GM23338 (cell line): ENCODE measurements at regions not wholly inside any gene's neighbourhood (a gene's known extent, or its start where the extent isn't known, plus 50 kb on each side); places are given as distances from the start of the nearest gene placed in this dataset.
"Not testable (repeated sequence)": the region's sequence is repeated elsewhere in the genome, so short reads cannot be mapped to it uniquely, and the experiment has no call there.

Experiments
- ATAC-seq: fragments of 200-7000 bp; cut with Tn5 transposase; 3 replicates; pipeline ENCODE4 v1.9.1; 2020
- DNase-seq: peaks from one replicate; pipeline ENCODE4 v3.0.0-alpha.2; 2015; ENCODE audit warnings: low spot score
- H2AFZ ChIP-seq: fragments of 200-600 bp; sonication (generic); 2 replicates; pipeline ENCODE4 v1.8.0; 2016; ENCODE audit warnings: antibody characterized with exemption, mild to moderate bottlenecking, moderate library complexity
- H3F3A ChIP-seq: fragments of 200-600 bp; sonication (generic); replicated peaks from 2 replicates; pipeline ENCODE4 v1.8.0; 2017; ENCODE audit warnings: antibody characterized with exemption, mixed run types, low read depth
- H3K27ac ChIP-seq: fragments of 200-600 bp; sonication (generic); 2 replicates; pipeline ENCODE4 v1.6.1; 2016; ENCODE audit warnings: low read depth
- H3K27me3 ChIP-seq: fragments of 200-600 bp; sonication (generic); 2 replicates; pipeline ENCODE4 v1.8.0; 2016; ENCODE audit warnings: mild to moderate bottlenecking, mixed run types, moderate library complexity; ENCODE audit not compliant: insufficient read depth
- H3K36me3 ChIP-seq: fragments of 200-600 bp; sonication (generic); 2 replicates; pipeline ENCODE4 v1.8.0; 2016; ENCODE audit warnings: mild to moderate bottlenecking; ENCODE audit not compliant: insufficient read depth
- H3K4me1 ChIP-seq: fragments of 200-600 bp; sonication (generic); 2 replicates; pipeline ENCODE4 v1.8.0; 2016; ENCODE audit warnings: mild to moderate bottlenecking, moderate library complexity; ENCODE audit not compliant: insufficient read depth
- H3K4me2 ChIP-seq: fragments of 200-600 bp; sonication (generic); 2 replicates; pipeline ENCODE4 v1.7.1; 2017; ENCODE audit warnings: mixed run types
- H3K4me3 ChIP-seq: fragments of 200-600 bp; sonication (generic); 2 replicates; pipeline ENCODE4 v1.6.1; 2016; ENCODE audit warnings: mixed run types
- H3K79me2 ChIP-seq: fragments of 200-600 bp; sonication (generic); replicated peaks from 2 replicates; pipeline ENCODE4 v1.8.0; 2017; ENCODE audit warnings: mild to moderate bottlenecking; ENCODE audit not compliant: insufficient read depth
- H3K9me2 ChIP-seq: fragments of 200-600 bp; sonication (generic); 2 replicates; pipeline ENCODE4 v1.8.0; 2017; ENCODE audit not compliant: insufficient read depth
- H4K20me1 ChIP-seq: fragments of 200-600 bp; sonication (generic); replicated peaks from 2 replicates; pipeline ENCODE4 v1.8.0; 2017; ENCODE audit warnings: mild to moderate bottlenecking; ENCODE audit not compliant: insufficient read depth
- H3K27ac Mint-ChIP-seq: 2 replicates; pipeline ENCODE4 v1.8.0; 2020; ENCODE audit warnings: inconsistent platforms, mild to moderate bottlenecking, moderate library complexity, mixed read lengths
- H3K27me3 Mint-ChIP-seq: 3 replicates; pipeline ENCODE4 v1.8.0; 2022; ENCODE audit warnings: low read depth, mild to moderate bottlenecking, moderate library complexity, mixed read lengths, inconsistent platforms; ENCODE audit not compliant: insufficient read depth, poor library complexity
- H3K36me3 Mint-ChIP-seq: 3 replicates; pipeline ENCODE4 v1.8.0; 2021; ENCODE audit warnings: low read depth, mild to moderate bottlenecking, inconsistent platforms, moderate library complexity, mixed read lengths
- H3K4me1 Mint-ChIP-seq: 3 replicates; pipeline ENCODE4 v1.8.0; 2020; ENCODE audit warnings: mild to moderate bottlenecking, inconsistent platforms, mixed read lengths
- H3K4me3 Mint-ChIP-seq: 3 replicates; pipeline ENCODE4 v1.8.0; 2021; ENCODE audit warnings: moderate library complexity, mild to moderate bottlenecking, inconsistent platforms, mixed read lengths
- H3K9me3 Mint-ChIP-seq: 3 replicates; pipeline ENCODE4 v1.8.0; 2020; ENCODE audit warnings: moderate library complexity, mild to moderate bottlenecking, inconsistent platforms, mixed read lengths
- TF ChIP-seq, protein P1 (sequence below), 2 experiments: fragments of 200-600 bp in 1 of 2; sonication (generic) in 1 of 2; conservative IDR thresholded peaks; 2 replicates each; pipeline versions ENCODE4 v1.5.1 to v1.6.1; 2016 to 2017; ENCODE audit warnings: antibody characterized with exemption in 2 of 2, low read depth in 2 of 2, mild to moderate bottlenecking in 2 of 2, moderate library complexity in 1 of 2

DNA sequence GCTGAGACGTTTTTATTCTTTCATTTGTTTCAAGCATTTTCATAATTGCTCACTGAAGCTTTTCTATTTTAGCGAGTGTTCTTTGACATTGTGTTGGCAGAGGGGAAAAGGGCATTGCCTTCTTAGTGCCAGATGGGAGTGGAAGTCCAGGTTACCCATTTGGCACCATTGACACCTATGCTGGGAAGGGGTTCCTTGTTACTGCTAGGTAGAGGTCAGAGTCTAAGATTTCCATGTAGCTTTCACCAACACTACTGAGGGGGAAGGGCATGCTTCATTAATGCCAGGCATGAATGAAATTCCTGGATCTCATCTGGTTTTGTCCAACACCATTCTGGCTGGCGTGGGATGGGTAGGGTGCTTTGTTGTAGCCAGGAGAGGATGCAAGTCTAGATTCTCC, 191.3 kb upstream of the PLGLB1 start:
- H2AFZ ChIP-seq, H3K27ac ChIP-seq, H3K4me3 ChIP-seq, H3K4me2 ChIP-seq, DNase-seq, H3K27me3 ChIP-seq, H3K27me3 Mint-ChIP-seq, H3K79me2 ChIP-seq, ATAC-seq, H3K36me3 ChIP-seq, H3K9me2 ChIP-seq, H3F3A ChIP-seq, H3K4me1 Mint-ChIP-seq, H3K4me1 ChIP-seq, H3K36me3 Mint-ChIP-seq, H3K4me3 Mint-ChIP-seq, H3K27ac Mint-ChIP-seq, H3K9me3 Mint-ChIP-seq, H4K20me1 ChIP-seq: not testable (repeated sequence)

DNA sequence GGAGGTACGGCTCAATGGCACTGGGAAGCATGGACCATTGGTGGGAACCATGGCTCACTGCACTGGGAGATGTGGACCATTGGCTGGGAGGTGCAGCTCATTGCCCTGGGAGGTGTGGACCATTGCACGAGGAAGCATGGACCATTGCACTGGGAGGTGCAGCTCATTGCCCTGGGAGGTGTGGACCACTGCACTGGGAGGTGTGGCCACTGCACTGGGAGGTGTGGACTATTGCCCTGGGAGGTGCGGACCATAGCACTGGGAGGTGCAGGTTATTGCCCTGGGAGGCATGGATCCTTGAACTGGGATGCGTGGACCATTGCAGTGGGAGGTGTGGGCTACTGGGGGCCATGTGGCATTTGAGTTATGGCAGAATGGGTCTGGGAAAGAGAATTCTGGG, 195.4 kb upstream of the PLGLB1 start:
- not testable (repeated sequence) for H3K9me3 Mint-ChIP-seq, H3K4me3 ChIP-seq, H3K27me3 Mint-ChIP-seq, H3K36me3 ChIP-seq, H3F3A ChIP-seq, H3K27ac Mint-ChIP-seq, H3K4me2 ChIP-seq, H3K27me3 ChIP-seq, H3K79me2 ChIP-seq, H3K4me1 ChIP-seq, H2AFZ ChIP-seq, DNase-seq, ATAC-seq, H3K4me3 Mint-ChIP-seq, H3K9me2 ChIP-seq, H3K36me3 Mint-ChIP-seq, H3K27ac ChIP-seq, H3K4me1 Mint-ChIP-seq, H4K20me1 ChIP-seq

DNA sequence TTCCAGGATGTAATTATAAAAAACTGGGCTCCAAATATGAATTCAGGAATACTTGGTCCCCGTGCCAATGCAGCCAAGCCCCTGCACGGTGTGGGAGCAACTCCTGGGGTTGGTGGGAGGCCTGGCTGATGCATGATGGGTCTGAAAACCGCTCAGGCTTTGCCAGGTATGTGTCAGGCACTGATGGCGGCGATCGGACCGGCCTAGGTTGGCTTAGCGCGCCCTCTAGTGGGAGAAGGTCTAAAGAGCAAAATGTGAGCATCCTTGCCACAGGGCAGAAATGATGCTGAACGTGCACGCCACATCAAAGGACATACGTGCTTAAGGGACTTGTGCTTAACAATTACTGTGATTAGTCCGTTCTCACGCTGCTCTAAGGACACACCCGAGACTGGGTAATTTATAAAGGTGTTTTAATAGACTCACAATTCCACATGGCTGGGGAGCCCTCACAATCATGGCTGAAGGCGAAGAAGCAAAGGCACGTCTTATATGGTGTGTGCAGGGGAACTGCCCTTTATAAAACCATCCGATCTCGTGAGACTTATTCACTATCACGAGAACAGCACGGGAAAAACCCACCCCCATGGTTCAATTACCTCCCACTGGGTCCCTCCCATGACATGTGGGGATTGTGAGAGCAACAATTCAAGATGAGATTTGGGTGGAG, 196.2 kb upstream of the PLGLB1 start:
- not testable (repeated sequence) for H3K36me3 Mint-ChIP-seq, H3K4me1 ChIP-seq, H3K27ac Mint-ChIP-seq, H3K9me3 Mint-ChIP-seq, H3K4me2 ChIP-seq, H3K4me3 ChIP-seq, H3K27me3 ChIP-seq, H3K27me3 Mint-ChIP-seq, H3F3A ChIP-seq, DNase-seq, H3K4me1 Mint-ChIP-seq, H3K36me3 ChIP-seq, H4K20me1 ChIP-seq, H3K4me3 Mint-ChIP-seq, H3K27ac ChIP-seq, H2AFZ ChIP-seq, H3K79me2 ChIP-seq, H3K9me2 ChIP-seq
- TF ChIP-seq, protein P1, sequence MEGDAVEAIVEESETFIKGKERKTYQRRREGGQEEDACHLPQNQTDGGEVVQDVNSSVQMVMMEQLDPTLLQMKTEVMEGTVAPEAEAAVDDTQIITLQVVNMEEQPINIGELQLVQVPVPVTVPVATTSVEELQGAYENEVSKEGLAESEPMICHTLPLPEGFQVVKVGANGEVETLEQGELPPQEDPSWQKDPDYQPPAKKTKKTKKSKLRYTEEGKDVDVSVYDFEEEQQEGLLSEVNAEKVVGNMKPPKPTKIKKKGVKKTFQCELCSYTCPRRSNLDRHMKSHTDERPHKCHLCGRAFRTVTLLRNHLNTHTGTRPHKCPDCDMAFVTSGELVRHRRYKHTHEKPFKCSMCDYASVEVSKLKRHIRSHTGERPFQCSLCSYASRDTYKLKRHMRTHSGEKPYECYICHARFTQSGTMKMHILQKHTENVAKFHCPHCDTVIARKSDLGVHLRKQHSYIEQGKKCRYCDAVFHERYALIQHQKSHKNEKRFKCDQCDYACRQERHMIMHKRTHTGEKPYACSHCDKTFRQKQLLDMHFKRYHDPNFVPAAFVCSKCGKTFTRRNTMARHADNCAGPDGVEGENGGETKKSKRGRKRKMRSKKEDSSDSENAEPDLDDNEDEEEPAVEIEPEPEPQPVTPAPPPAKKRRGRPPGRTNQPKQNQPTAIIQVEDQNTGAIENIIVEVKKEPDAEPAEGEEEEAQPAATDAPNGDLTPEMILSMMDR (conservative IDR thresholded peaks at IDR 0.05; ENCODE audit: low read depth in 2 of 2), result peak; percentile 21 to 49; a peak in 2 of 4 replicates
- peak; percentile 97 for ATAC-seq

DNA sequence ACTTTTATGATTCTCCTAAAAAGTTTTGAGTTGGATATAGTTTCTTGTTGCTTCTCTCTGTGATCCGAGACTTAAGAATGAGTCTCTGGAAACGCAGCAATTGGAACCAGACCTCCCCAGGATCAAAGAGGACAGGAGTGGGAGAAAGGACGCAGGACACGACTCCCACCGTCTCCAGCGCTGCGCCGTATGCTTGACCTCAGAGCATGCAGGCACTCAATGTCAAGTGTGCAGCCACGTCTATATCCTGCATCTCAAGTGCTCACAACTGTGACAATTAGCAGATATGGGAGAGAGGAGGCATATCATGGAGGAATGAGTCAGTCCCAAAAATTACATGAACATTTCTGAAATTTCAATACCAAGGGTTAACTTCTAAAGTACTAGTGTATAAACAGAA, 199.0 kb upstream of the PLGLB1 start:
- not testable (repeated sequence) for H3K9me3 Mint-ChIP-seq, H3K9me2 ChIP-seq

DNA sequence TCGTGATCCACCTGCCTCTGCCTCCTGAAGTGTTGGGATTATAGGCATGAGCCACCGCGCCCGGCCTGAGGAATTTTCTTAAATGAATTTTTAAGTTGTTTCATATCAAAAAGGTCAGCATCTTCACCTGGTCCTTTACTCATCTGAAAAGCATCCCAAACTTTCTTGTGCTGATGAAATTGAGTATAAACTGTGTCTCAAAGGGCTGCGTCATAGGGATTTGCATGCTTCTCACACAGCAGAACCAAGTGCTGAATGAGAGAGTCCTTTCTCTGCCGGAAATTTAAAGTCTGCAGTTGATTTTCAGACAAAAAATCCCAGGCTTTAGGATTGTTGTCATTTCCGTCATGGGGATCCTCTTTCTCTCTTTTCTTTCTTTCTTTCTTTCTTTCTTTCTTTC, 200.5 kb upstream of the PLGLB1 start:
- not testable (repeated sequence) for H3K27ac Mint-ChIP-seq, H3F3A ChIP-seq, H3K9me2 ChIP-seq, H2AFZ ChIP-seq, H3K4me3 ChIP-seq, H4K20me1 ChIP-seq, H3K4me2 ChIP-seq, H3K27ac ChIP-seq, H3K27me3 Mint-ChIP-seq, H3K36me3 Mint-ChIP-seq, H3K4me1 ChIP-seq, H3K79me2 ChIP-seq, H3K4me3 Mint-ChIP-seq, DNase-seq, ATAC-seq, H3K9me3 Mint-ChIP-seq, H3K36me3 ChIP-seq, H3K4me1 Mint-ChIP-seq, H3K27me3 ChIP-seq

More for the DNA sequence above, 199.0 kb upstream of the PLGLB1 start:
- H3K27ac ChIP-seq, H3K27me3 Mint-ChIP-seq, H3K4me2 ChIP-seq, H3F3A ChIP-seq, H4K20me1 ChIP-seq, H3K27me3 ChIP-seq, H3K27ac Mint-ChIP-seq, H3K4me3 ChIP-seq, H2AFZ ChIP-seq, H3K36me3 ChIP-seq, H3K4me1 ChIP-seq, H3K4me1 Mint-ChIP-seq, H3K79me2 ChIP-seq, ATAC-seq, H3K4me3 Mint-ChIP-seq, H3K36me3 Mint-ChIP-seq, DNase-seq: not testable (repeated sequence)

DNA sequence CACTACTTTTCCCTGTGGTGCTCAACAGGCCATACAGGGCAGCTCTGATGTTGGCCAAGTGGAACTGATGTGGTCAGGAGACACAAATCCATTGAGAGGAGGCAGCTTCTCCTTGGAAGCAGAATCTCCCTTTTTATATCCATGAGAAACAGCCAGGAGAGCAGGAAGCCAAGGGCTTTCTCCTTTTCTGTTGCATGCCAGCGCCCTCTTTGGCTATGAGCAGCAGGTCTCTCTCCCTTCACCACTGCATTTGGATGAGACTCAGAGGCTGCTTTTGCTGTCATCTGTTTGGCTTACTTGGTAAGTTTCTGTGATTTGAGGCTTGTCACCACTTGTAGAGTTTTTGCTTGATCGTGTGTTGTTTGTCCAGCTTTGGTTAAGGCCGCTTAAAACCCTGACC, 202.2 kb upstream of the PLGLB1 start:
- H3K4me3 ChIP-seq, H3K4me2 ChIP-seq, H3K4me3 Mint-ChIP-seq, H3K4me1 ChIP-seq, H4K20me1 ChIP-seq, H3F3A ChIP-seq, H3K27ac Mint-ChIP-seq, H3K27me3 ChIP-seq, H3K27me3 Mint-ChIP-seq, H3K36me3 Mint-ChIP-seq, H3K9me2 ChIP-seq, DNase-seq, H3K9me3 Mint-ChIP-seq, H3K27ac ChIP-seq, H3K79me2 ChIP-seq, H2AFZ ChIP-seq, H3K4me1 Mint-ChIP-seq, H3K36me3 ChIP-seq: not testable (repeated sequence)
- peak; percentile 90 for ATAC-seq
